Inferior parietal cortex (tissue), 1 donor: ENCODE measurements at regions not wholly inside any gene's neighbourhood (a gene's known extent, or its start where the extent isn't known, plus 50 kb on each side); places are given as distances from the start of the nearest gene placed in this dataset.
A peak's percentile ranks its signal among the peaks of the same experiment; 100 is the strongest.

Source experiments
- DNase-seq: peaks from one replicate; pipeline ENCODE4 v3.0.0-alpha.2; 2016; ENCODE audit errors: extremely low spot score

DNA sequence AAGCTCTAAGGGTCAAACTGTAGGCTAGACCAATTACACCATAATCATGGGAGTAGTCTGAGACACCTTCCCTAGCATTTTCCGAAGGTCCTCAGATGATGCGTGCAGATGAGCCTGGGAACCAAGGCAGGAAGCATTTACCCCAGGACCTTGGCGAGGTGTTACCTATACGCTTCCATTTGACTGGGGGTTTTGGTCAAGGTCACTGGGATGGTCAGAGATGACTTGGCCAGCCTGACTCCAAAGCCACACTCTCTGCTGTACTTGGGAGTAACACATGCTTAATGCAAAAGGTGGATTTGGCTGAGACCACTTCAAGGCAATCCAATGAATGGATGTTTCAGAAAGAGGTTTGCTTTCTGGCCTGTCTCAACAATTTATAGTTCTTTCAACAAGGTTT is 98.9 kb upstream of the IRS2 start:
- no peak for DNase-seq

- DNase-seq: no peak
Observed at GRCh38 chr13:109884462-109884861, 98.1 kb upstream of the IRS2 start.

GRCh38 chr13:109883181-109884180 is 97.1 kb upstream of the IRS2 start:
- DNase-seq: no peak

DNA sequence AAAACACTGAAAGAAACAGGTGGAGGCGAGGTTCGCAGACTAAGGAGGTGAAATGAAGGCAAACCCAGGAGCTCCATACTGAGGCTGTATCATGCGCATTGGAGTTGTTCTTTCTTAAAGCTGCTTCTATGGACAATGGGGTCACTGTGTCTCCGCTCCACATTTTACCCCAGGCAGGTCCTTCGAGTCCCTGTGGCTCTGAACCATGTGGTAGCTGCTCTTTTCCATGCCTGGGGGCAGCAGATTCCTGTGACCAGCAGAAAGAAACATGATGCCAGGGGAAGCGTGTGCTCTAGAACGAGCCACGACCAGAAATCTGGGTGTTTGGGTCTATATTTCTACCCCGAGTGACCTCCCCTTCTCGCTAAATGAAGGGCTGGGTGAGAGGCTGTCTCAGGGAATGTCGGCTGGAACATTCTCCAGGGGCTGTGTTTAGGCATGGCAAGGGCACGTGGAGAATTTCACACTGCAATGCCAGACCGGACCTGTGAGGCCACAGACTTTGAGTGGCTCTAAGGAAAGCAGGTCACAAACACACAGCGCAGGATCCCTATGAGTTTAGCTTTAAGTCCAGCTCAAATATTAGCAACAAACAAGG is 95.7 kb upstream of the IRS2 start:
- no peak for DNase-seq

- no peak for DNase-seq
Observed at GRCh38 chr13:109881347-109881725, 95.0 kb upstream of the IRS2 start.

GRCh38 chr13:109880371-109881346 is 94.3 kb upstream of the IRS2 start:
- DNase-seq: no peak

- DNase-seq: no peak
Observed at GRCh38 chr13:109879338-109879737, 93.0 kb upstream of the IRS2 start.

- no peak for DNase-seq
Observed at GRCh38 chr13:109877809-109878208, 91.4 kb upstream of the IRS2 start.

DNA sequence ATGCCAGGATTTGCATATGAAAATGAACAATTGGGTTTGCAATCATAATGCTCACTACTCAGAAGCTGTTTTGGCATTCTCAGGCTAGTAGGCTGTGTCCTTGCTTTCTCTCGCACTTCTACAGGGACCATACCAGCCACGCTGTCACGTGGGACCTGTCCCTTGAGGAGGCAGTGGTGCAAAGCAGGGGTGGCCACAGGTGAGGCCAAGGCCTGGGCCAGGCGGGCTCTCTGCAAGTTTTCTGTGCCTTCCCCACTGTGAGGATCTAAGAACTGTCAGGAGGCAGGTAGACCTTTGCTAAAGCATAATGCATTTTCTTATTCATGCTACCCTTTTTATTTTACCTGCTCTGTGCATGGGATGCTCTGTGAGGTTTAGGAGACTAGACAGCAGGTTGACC is 89.4 kb upstream of the IRS2 start:
- no peak for DNase-seq

- no peak for DNase-seq
Observed at GRCh38 chr13:109874484-109875454, 88.4 kb upstream of the IRS2 start.

DNA sequence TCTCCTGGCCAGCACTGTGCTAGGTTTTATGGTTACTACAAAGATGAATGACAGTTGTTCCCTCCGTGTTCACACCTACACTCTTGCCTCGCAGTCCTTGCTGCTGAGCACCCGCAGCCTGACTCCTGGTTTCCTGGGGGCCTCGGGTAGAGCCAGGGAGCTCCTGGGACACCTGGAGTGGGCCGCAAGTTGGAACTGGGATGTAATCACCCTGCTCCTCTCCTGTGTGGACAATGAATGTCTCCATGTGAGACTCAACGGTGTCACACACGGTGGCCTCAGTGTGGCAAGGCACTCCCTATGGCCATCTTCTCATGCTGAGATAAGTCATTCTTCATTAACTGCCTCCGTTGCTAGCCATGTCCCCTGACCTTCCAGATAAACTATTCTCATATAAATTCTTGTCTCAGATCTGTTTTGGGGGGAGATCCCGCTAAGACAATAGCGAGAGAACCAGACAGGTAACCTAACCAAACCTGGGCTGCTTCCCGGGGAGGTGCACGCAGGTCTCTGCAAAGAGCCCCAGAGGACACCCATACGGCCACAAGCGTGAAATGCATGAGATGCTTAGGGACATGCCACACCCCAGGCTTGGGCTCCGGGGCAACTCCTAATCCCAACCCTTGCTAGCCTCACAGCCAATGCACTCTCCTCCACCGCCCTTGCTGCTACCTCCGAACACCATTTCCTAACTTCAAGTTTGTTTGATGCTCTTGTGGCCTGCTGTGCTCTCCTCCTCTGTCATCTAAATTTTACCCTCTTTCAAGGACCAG is 87.2 kb upstream of the IRS2 start:
- DNase-seq: no peak

DNA sequence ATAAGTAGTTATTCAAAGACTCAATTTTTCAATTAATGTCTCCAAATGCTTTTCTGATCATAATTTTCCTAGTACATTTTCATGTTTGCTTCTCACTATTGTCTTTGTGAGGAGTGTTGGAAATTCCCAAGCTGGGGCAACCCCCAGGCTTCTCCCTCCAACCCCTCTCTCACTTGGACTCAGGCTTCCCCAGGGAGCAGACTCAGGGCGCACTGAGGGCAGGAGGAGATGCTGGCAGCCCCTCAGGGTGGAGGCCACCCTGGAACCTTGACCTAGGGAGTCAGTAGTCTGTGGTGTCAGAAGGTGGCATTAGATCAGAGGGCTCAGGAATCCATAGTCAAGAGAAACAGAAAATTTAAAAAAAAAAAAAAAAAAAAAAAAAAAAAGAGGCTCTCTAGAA is 86.5 kb upstream of the IRS2 start:
- DNase-seq: no peak

DNA sequence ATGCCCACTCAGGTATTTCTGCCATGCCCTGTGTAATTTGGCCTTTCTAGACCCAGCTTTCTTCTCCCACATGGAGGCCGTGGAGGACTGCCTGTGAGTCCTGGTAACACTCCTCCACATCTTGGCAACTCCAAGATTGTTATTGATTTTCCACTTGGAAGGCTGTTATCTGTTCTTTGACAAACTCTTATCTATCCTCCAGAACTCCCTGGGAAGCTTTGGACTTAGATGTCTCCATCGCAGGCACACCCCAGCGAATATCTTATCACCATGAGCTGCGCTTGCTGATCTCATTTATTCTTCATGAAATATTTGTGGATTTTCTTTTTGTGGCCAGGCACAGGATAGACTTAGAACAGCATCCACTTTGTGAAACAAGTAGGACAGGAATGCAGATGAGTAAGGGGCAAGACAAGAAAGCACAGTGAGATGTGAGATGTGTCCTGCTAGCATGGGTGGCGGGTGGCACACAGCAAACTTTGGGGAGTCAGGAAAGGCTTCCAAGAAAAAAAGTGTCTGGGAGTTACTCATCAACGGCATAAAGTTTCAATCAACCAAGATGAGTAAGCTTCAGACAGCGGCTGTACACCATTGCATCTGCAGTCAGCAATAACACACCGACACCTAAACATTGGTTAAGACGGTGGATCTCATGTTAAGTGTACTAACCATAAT is 84.5 kb upstream of the IRS2 start:
- no peak for DNase-seq

GRCh38 chr13:109870274-109870673 is 83.9 kb upstream of the IRS2 start:
- no peak for DNase-seq

GRCh38 chr13:109869312-109870237 is 83.2 kb upstream of the IRS2 start:
- peak; percentile 36 for DNase-seq

DNA sequence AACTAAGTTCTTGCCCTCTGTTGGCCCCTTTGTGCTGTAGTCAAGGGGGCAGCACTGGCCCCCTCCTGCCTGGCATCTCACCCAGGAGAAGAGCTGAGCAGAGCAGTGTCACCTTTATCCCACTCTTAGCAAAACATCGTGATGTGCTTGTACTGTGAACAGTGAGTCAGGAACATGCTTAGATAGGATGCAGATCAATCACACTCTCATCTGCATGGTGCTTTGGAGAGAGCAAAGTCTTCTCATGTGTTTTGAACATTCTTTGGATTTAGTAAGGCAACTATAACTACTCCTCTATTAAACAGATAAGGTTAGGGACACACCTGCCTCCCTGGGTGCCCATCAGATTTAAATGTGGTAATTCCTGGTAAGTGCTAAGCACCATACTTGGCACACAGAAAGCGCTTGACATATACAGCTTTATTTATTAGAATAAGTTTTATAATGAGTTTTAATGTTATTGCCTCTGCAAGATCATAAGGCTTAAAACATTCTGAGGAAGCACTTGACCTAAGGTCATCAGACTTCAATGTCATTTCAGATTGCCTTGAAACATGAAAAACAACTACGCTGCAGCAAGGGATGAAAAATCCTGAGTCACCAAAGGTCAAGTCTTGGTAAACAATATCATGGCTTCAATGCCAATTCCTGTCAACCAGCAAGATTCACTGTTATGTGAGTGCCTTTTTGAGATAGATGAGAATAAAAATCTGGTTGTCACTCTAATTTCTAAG is 82.4 kb upstream of the IRS2 start:
- no peak for DNase-seq

- no peak for DNase-seq
Observed at GRCh38 chr13:109867766-109868165, 81.4 kb upstream of the IRS2 start.

GRCh38 chr13:109862627-109863026 is 76.2 kb upstream of the IRS2 start:
- DNase-seq: no peak
